ENCODE measurements at regions not wholly inside any gene's neighbourhood (a gene's known extent, or its start where the extent isn't known, plus 50 kb on each side); places are given as distances from the start of the nearest gene placed in this dataset.
A peak's percentile ranks its signal among the peaks of the same experiment; 100 is the strongest.
"Not testable (repeated sequence)": the region's sequence is repeated elsewhere in the genome, so short reads cannot be mapped to it uniquely, and the experiment has no call there.

GRCh38 chr2:234694244-234695013 lies 197.5 kb upstream of the ARL4C start:
- DNase-seq (ENCODE audit: extremely low read depth, low read depth) = peak; percentile 19
- TF ChIP-seq CTCF (IDR thresholded peaks at IDR 0.05; ENCODE audit: low read depth, low read length) = no peak

- not testable (repeated sequence) for DNase-seq (ENCODE audit: extremely low read depth, low read depth)
Observed at GRCh38 chr2:234693681-234694190, 196.9 kb upstream of the ARL4C start.

- DNase-seq (ENCODE audit: extremely low read depth, low read depth) = not testable (repeated sequence)
Observed at GRCh38 chr2:234693191-234693590, 196.3 kb upstream of the ARL4C start.

- no peak for TF ChIP-seq CTCF (IDR thresholded peaks at IDR 0.05; ENCODE audit: low read depth, low read length)
- DNase-seq (ENCODE audit: extremely low read depth, low read depth) = no peak
Observed at GRCh38 chr2:234691968-234692955, 195.4 kb upstream of the ARL4C start.

- TF ChIP-seq CTCF (IDR thresholded peaks at IDR 0.05; ENCODE audit: low read depth, low read length) = no peak
- no peak for DNase-seq (ENCODE audit: extremely low read depth, low read depth)
Observed at GRCh38 chr2:234691214-234691575, 194.3 kb upstream of the ARL4C start.

- TF ChIP-seq CTCF (IDR thresholded peaks at IDR 0.05; ENCODE audit: low read depth, low read length) = no peak
- no peak for DNase-seq (ENCODE audit: extremely low read depth, low read depth)
Observed at GRCh38 chr2:234690569-234691213, 193.8 kb upstream of the ARL4C start.

- DNase-seq (ENCODE audit: extremely low read depth, low read depth) = no peak
- no peak for TF ChIP-seq CTCF (IDR thresholded peaks at IDR 0.05; ENCODE audit: low read depth, low read length)
Observed at GRCh38 chr2:234689911-234690379, 193.1 kb upstream of the ARL4C start.
